DMS114 treated with DMSO at 0.1 percent for 48 hours (cell line): ENCODE measurements at regions not wholly inside any gene's neighbourhood (a gene's known extent, or its start where the extent isn't known, plus 50 kb on each side); places are given as distances from the start of the nearest gene placed in this dataset.
"Not testable (repeated sequence)": the region's sequence is repeated elsewhere in the genome, so short reads cannot be mapped to it uniquely, and the experiment has no call there.

Experiments
- DNase-seq: peaks from one replicate; lab custom pipeline; 2025; ENCODE audit not compliant: unreplicated experiment; lab: John Stamatoyannopoulos, UW

- no peak for DNase-seq
Observed at GRCh38 chr14:89572596-89573398, 155.8 kb upstream of the FOXN3 start.

- DNase-seq, result no peak
Observed at GRCh38 chr14:89571491-89571890, 154.5 kb upstream of the FOXN3 start.

GRCh38 chr14:89566644-89567415 lies 149.8 kb upstream of the FOXN3 start:
- DNase-seq, result no peak

GRCh38 chr14:89566180-89566579 lies 149.1 kb upstream of the FOXN3 start:
- DNase-seq, result no peak

GRCh38 chr14:89565607-89566006 lies 148.6 kb upstream of the FOXN3 start:
- no peak for DNase-seq

GRCh38 chr14:89564989-89565388 lies 148.0 kb upstream of the FOXN3 start:
- DNase-seq, result no peak

- DNase-seq, result no peak
Observed at GRCh38 chr14:89564286-89564957, 147.4 kb upstream of the FOXN3 start.

GRCh38 chr14:89563471-89563870 lies 146.4 kb upstream of the FOXN3 start:
- DNase-seq, result no peak

- DNase-seq, result no peak
Observed at GRCh38 chr14:89551955-89552354, 134.9 kb upstream of the FOXN3 start.

GRCh38 chr14:89551432-89551831 lies 134.4 kb upstream of the FOXN3 start:
- DNase-seq, result no peak

- DNase-seq, result no peak
Observed at GRCh38 chr14:89550821-89551220, 133.8 kb upstream of the FOXN3 start.

GRCh38 chr14:89549381-89550125 lies 132.5 kb upstream of the FOXN3 start:
- DNase-seq, result no peak

- not testable (repeated sequence) for DNase-seq
Observed at GRCh38 chr14:89547047-89547446, 130.0 kb upstream of the FOXN3 start.

GRCh38 chr14:89544636-89545301 lies 127.7 kb upstream of the FOXN3 start:
- no peak for DNase-seq

GRCh38 chr14:89543425-89543790 lies 126.4 kb upstream of the FOXN3 start:
- no peak for DNase-seq

GRCh38 chr14:89542786-89543424 lies 125.9 kb upstream of the FOXN3 start:
- DNase-seq, result no peak

GRCh38 chr14:89540830-89541470 lies 123.9 kb upstream of the FOXN3 start:
- no peak for DNase-seq

GRCh38 chr14:89540009-89540829 lies 123.2 kb upstream of the FOXN3 start:
- no peak for DNase-seq

GRCh38 chr14:89537911-89538310 lies 120.9 kb upstream of the FOXN3 start:
- DNase-seq, result no peak
